ENCODE measurements at regions not wholly inside any gene's neighbourhood (a gene's known extent, or its start where the extent isn't known, plus 50 kb on each side); places are given as distances from the start of the nearest gene placed in this dataset.

DNA sequence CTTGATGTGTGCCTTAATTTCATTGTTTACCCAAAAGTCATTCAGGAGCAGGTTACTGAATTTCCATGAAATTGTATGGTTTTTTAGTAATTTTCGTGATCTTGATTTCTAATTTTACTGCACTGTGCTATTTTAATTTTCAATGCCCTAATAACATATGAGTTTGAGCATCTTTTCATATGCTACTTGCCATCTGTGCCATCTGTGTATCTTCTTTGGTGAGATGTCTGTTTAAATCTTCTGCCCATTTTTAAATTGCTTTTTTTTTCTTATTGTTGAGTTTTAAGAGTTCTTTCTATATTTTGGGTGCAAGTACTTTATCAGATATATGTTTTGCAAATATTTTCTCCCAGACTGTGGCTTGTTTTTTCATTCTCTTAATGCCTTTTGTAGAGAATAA lies 165.9 kb downstream of the ST6GAL2 start:
- DNase-seq: no peak

DNA sequence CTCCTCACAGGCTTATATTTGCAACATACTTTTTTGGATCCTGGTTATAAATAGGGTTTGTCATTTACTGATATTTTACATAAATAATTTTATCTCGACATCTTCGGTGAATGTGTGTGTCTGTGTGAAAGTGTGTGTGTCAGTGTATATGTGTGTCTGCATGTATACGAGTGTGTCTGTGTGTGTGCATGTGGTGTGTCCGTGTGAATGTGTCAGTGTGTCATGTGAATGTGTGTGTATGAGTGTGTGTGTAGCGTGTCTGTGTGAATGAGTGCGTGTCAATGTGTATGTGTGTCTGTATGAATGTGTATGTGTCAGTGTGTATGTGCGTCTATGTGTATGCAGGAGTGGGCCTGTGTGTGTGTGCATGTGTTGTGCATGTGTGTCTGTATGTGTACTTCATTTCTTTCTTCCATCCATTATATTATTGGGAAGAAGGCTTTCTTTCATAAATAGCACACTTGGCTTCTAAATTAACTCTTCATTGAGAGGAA lies 161.6 kb downstream of the ST6GAL2 start:
- no peak for DNase-seq

GRCh38 chr2:106734165-106734564 lies 151.8 kb downstream of the ST6GAL2 start:
- DNase-seq: no peak

GRCh38 chr2:106735807-106736206 lies 150.2 kb downstream of the ST6GAL2 start:
- no peak for DNase-seq

GRCh38 chr2:106736221-106736620 lies 149.7 kb downstream of the ST6GAL2 start:
- DNase-seq: no peak

GRCh38 chr2:106745468-106745867 lies 140.5 kb downstream of the ST6GAL2 start:
- DNase-seq: no peak

DNA sequence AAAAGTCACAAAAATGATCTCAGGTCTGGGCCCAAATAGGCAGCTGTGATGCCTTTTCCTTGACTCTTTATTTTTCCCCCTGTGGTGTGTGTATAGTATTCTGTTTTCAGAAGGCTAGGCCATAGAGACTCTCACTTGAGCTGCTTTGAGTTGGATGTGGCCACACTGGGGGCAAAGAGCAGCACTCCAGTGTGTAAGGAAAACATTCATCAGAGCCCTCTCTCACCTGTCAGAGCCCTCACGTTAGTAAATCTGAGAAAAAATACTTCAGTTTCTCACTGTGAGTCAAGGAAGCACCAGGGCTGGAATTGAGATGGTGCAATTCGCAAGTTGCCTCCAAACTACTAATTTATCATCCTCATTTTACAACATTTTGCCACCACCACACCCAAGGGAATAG lies 136.1 kb downstream of the ST6GAL2 start:
- no peak for DNase-seq
